Tibial artery (tissue), 4 donors: ENCODE measurements at regions not wholly inside any gene's neighbourhood (a gene's known extent, or its start where the extent isn't known, plus 50 kb on each side); places are given as distances from the start of the nearest gene placed in this dataset.

Experiments
- DNase-seq, 2 donors: peaks; one replicate each; pipeline ENCODE4 v3.0.0-alpha.2; 2019
- H3K27ac ChIP-seq, 2 donors: fragments of 200-600 bp; sonication (generic) in 1 of 2; 1 replicate in 1 of 2; 2 replicates in 1 of 2; pipeline ENCODE4 v1.5.1; 2018 to 2019; ENCODE audit warnings: mild to moderate bottlenecking in 1 of 2
- H3K27me3 ChIP-seq, 2 donors: fragments of 200-600 bp; sonication (generic) in 1 of 2; one replicate each; pipeline versions ENCODE4 v1.5.1 to v1.6.0; 2016 to 2019
- H3K36me3 ChIP-seq, 3 donors: fragments of 200-600 bp; sonication (generic) in 2 of 3; one replicate each; pipeline ENCODE4 v1.5.1; 2016 to 2019; ENCODE audit warnings: mild to moderate bottlenecking in 2 of 3
- H3K4me1 ChIP-seq, 4 donors: fragments of 200-600 bp; sonication (generic) in 2 of 4; 1 replicate in 3 of 4; 2 replicates in 1 of 4; pipeline ENCODE4 v1.5.1; 2016 to 2019
- H3K4me3 ChIP-seq, 2 donors: fragments of 200-600 bp; sonication (generic) in 1 of 2; 1 replicate in 1 of 2; 2 replicates in 1 of 2; pipeline ENCODE4 v1.5.1; 2018 to 2019; ENCODE audit warnings: mild to moderate bottlenecking in 2 of 2
- H3K9me3 ChIP-seq, 3 donors: fragments of 200-600 bp; sonication (generic) in 1 of 3; one replicate each; pipeline ENCODE4 v1.5.1; 2016 to 2019
- CTCF ChIP-seq, 2 experiments: fragments of 200-600 bp in 1 of 2; fragments of 450-650 bp in 1 of 2; IDR thresholded peaks; one replicate each; pipeline ENCODE4 v1.5.1; 2017 to 2019; ENCODE audit warnings: antibody characterized with exemption in 2 of 2, mild to moderate bottlenecking in 1 of 2, moderate library complexity in 1 of 2
- intact Hi-C: fragments of 100-400 bp; cut with DNase I; formaldehyde crosslinking; loops from one replicate; pipeline ENCODE4 v1.15.0; 2023; ENCODE audit warnings: low total_unique reads

GRCh38 chr14:54192610-54193009, 204.2 kb upstream of the CDKN3 start:
- H3K27ac ChIP-seq: no peak overlapping the region
- no peaks in the 10 kb centered on the region for H3K4me1 ChIP-seq
- DNase-seq: no peak
- H3K4me3 ChIP-seq: no peak overlapping the region
- no peaks in the 10 kb centered on the region for H3K36me3 ChIP-seq
- TF ChIP-seq CTCF (IDR thresholded peaks at IDR 0.05): no peak
- intact Hi-C loops: no loop called here
- H3K27me3 ChIP-seq: no peaks in the 10 kb centered on the region
- H3K9me3 ChIP-seq: no peaks in the 10 kb centered on the region

DNA sequence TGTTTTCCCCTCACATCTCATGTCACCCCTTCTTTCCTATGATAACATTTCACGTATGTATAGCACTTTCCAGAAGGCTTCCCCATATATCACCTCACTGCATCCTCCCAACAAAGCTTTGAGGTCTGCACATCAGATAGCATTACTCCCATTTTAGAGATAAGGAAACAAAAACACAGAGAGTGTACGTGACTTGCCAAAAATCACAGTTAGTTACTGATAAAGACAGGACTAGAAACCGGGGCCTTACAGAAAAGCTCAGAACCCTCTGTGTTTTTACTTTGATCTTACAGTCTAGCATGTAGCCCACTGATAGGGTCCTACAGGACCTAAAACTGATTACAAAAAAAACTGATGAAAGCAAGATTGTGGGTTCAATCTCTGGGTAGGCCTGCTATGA, 202.9 kb upstream of the CDKN3 start:
- H3K9me3 ChIP-seq: no peaks in the 10 kb centered on the region
- no peak for DNase-seq
- intact Hi-C loops: no loop called here
- no peaks in the 10 kb centered on the region for H3K36me3 ChIP-seq
- H3K4me1 ChIP-seq: no peaks in the 10 kb centered on the region
- no peak overlapping the region for H3K27ac ChIP-seq
- TF ChIP-seq CTCF (IDR thresholded peaks at IDR 0.05): no peak
- H3K4me3 ChIP-seq: no peak overlapping the region
- no peaks in the 10 kb centered on the region for H3K27me3 ChIP-seq

- DNase-seq: no peak
- Histone ChIP-seq H3K4me1 (no peaks in the 10 kb centered on the region), H3K27ac (no peak overlapping the region), H3K36me3 (no peaks in the 10 kb centered on the region), H3K27me3 (no peaks in the 10 kb centered on the region), H3K4me3 (no peak overlapping the region), H3K9me3 (no peaks in the 10 kb centered on the region)
- intact Hi-C loops: no loop called here
- no peak for TF ChIP-seq CTCF (IDR thresholded peaks at IDR 0.05)
These were observed 202.3 kb upstream of the CDKN3 start for GRCh38 chr14:54194501-54194900.

GRCh38 chr14:54197369-54197768, 199.4 kb upstream of the CDKN3 start:
- no peaks in the 10 kb centered on the region for H3K27me3 ChIP-seq
- no peak overlapping the region for H3K27ac ChIP-seq
- no peaks in the 10 kb centered on the region for H3K36me3 ChIP-seq
- no peak overlapping the region for H3K4me3 ChIP-seq
- intact Hi-C loops: no loop called here
- no peak for TF ChIP-seq CTCF (IDR thresholded peaks at IDR 0.05)
- H3K9me3 ChIP-seq: no peaks in the 10 kb centered on the region
- no peak for DNase-seq
- H3K4me1 ChIP-seq: no peaks in the 10 kb centered on the region

GRCh38 chr14:54200726-54201125, 196.1 kb upstream of the CDKN3 start:
- no peaks in the 10 kb centered on the region for H3K4me1 ChIP-seq
- H3K27ac ChIP-seq: no peak overlapping the region
- no peaks in the 10 kb centered on the region for H3K36me3 ChIP-seq
- no peaks in the 10 kb centered on the region for H3K9me3 ChIP-seq
- no peak for TF ChIP-seq CTCF (IDR thresholded peaks at IDR 0.05)
- H3K4me3 ChIP-seq: no peak overlapping the region
- DNase-seq: no peak
- no peaks in the 10 kb centered on the region for H3K27me3 ChIP-seq
- intact Hi-C loops: no loop called here

- no peak overlapping the region for H3K4me3 ChIP-seq
- H3K4me1 ChIP-seq: no peaks in the 10 kb centered on the region
- no peaks in the 10 kb centered on the region for H3K36me3 ChIP-seq
- no peak overlapping the region for H3K27ac ChIP-seq
- intact Hi-C loops: no loop called here
- TF ChIP-seq CTCF (IDR thresholded peaks at IDR 0.05): no peak
- no peaks in the 10 kb centered on the region for H3K9me3 ChIP-seq
- DNase-seq: no peak
- H3K27me3 ChIP-seq: no peaks in the 10 kb centered on the region
These were observed 194.5 kb upstream of the CDKN3 start for GRCh38 chr14:54202288-54202687.
